Activated CD4-positive, alpha-beta memory T cell treated with anti-CD3 and anti-CD28 coated beads for 36 hours (primary cell): ENCODE measurements at regions not wholly inside any gene's neighbourhood (a gene's known extent, or its start where the extent isn't known, plus 50 kb on each side); places are given as distances from the start of the nearest gene placed in this dataset.
"Not testable (repeated sequence)": the region's sequence is repeated elsewhere in the genome, so short reads cannot be mapped to it uniquely, and the experiment has no call there.

Source experiments
- CTCF ChIA-PET: fragments of 350-600 bp; sonication (Branson Sonifier 250); formaldehyde crosslinking; loops from one replicate; lab custom pipeline; 2021; ENCODE audit warnings: antibody characterized with exemption, inconsistent platforms; lab: Charles Lee
- POLR2A ChIA-PET: fragments of 350-600 bp; sonication (Branson Sonifier 250); formaldehyde crosslinking; loops from one replicate; lab custom pipeline; 2021; ENCODE audit warnings: antibody characterized with exemption; lab: Charles Lee
- DNase-seq: peaks from one replicate; pipeline ENCODE4 v3.0.0-alpha.2; 2020
- H3K27ac Mint-ChIP-seq: one replicate; pipeline ENCODE4 v1.8.0; 2021; ENCODE audit warnings: mixed read lengths
- H3K27me3 Mint-ChIP-seq: one replicate; pipeline ENCODE4 v1.8.0; 2021; ENCODE audit warnings: mixed read lengths
- H3K36me3 Mint-ChIP-seq: one replicate; pipeline ENCODE4 v1.8.0; 2021; ENCODE audit warnings: mixed read lengths
- H3K4me1 Mint-ChIP-seq: one replicate; pipeline ENCODE4 v1.8.0; 2021; ENCODE audit warnings: low read depth, mixed read lengths
- H3K4me3 Mint-ChIP-seq: one replicate; pipeline ENCODE4 v1.8.0; 2021; ENCODE audit warnings: mild to moderate bottlenecking, mixed read lengths
- H3K9me3 Mint-ChIP-seq: one replicate; pipeline ENCODE4 v1.8.0; 2021; ENCODE audit warnings: mixed read lengths
- intact Hi-C: fragments of 100-400 bp; cut with micrococcal nuclease; formaldehyde crosslinking; loops from one replicate; pipeline ENCODE4 v1.15.1; 2023

DNA sequence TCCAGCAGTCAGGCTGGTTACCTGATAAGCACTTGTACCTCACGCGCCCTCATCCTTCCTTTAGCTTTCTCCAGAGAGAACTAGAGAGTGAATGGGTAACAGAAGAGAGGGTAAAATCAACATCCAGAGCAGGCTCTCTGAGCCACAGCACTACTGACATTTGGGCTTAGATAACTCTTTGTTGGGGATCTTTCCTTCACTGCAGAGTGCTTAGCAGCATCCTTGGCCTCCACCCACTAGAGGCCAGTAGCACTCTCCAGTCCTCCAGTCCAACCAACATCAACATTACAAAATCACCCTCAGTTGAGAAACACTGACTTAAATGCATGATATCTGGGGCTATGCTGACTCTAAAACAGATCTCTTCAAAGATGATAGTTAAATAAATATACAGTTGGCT, 220.7 kb downstream of the TACR3 start:
- Mint-ChIP-seq H3K27ac (no peak overlapping the region), H3K27me3 (peaks cover 1% of the 10 kb centered on the region), H3K4me3 (no peak overlapping the region), H3K9me3 (peaks cover 6% of the 10 kb centered on the region), H3K36me3 (no peaks in the 10 kb centered on the region), H3K4me1 (peaks cover 6% of the 10 kb centered on the region)
- POLR2A ChIA-PET = no interaction called here
- CTCF ChIA-PET = no interaction called here
- no peak for DNase-seq
- intact Hi-C loops = no loop called here

DNA sequence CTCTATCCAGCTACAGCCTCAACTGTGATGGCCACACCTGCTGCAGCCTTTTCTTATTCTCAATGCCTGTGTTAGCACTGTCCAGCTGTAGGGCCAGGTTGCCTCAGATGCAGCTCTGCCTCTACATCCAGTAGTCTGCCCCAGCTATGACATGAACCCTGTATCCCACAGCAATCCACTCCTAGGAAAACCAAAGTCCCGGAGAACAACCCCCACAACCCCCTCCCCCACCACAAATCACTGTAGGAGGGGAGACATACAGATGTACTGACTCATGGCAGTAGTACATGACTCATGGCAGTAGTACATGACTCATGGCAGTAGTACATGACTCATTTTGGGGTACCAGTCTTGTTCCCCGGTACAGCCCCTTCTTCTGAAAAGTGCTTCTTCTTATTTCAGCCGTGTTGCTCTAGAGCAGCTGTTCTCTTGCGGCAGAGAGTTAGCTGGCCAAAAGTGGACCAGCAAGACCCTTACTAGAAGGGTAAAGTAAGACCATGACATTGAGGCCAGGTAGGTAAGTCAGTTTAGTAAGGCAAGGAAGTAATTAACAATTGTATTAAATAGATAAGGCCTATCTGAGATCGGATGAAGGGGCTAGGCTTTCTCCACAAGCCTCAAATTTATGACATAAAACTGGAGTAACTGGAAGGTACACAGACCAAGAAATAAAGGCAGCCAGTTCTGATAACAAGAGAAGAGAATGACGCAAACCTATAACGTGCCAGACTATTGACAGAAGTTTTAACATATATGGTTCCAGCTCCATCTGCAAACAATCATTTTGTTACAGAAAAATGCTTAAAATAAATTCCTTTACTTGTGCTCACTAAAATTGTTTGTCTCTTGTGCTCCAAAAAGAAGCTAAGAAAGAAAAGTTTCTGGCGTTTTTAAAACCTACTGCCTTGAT, 221.4 kb downstream of the TACR3 start:
- peak; percentile 43 for DNase-seq
- peaks cover 6% of the 10 kb centered on the region for H3K4me1 Mint-ChIP-seq
- intact Hi-C loops = no loop called here
- no peaks in the 10 kb centered on the region for H3K36me3 Mint-ChIP-seq
- H3K9me3 Mint-ChIP-seq = peaks cover 6% of the 10 kb centered on the region
- no peak overlapping the region for H3K27ac Mint-ChIP-seq
- H3K4me3 Mint-ChIP-seq = no peak overlapping the region
- H3K27me3 Mint-ChIP-seq = peaks cover 1% of the 10 kb centered on the region
- CTCF ChIA-PET = no interaction called here
- POLR2A ChIA-PET = no interaction called here

- H3K4me1 Mint-ChIP-seq = peaks cover 6% of the 10 kb centered on the region
- H3K9me3 Mint-ChIP-seq = peaks cover 6% of the 10 kb centered on the region
- intact Hi-C loops = no loop called here
- DNase-seq = no peak
- H3K4me3 Mint-ChIP-seq = no peak overlapping the region
- no peak overlapping the region for H3K27ac Mint-ChIP-seq
- H3K27me3 Mint-ChIP-seq = peaks cover 1% of the 10 kb centered on the region
- ChIA-PET CTCF (no interaction called here), POLR2A (no interaction called here)
- no peaks in the 10 kb centered on the region for H3K36me3 Mint-ChIP-seq
Observed at GRCh38 chr4:103497692-103498091, 222.1 kb downstream of the TACR3 start.

- no peak for DNase-seq
- no peaks in the 10 kb centered on the region for H3K36me3 Mint-ChIP-seq
- H3K27me3 Mint-ChIP-seq = no peaks in the 10 kb centered on the region
- CTCF ChIA-PET = no interaction called here
- H3K4me3 Mint-ChIP-seq = no peak overlapping the region
- POLR2A ChIA-PET = no interaction called here
- intact Hi-C loops = no loop called here
- peaks cover 3% of the 10 kb centered on the region for H3K9me3 Mint-ChIP-seq
- peaks cover 6% of the 10 kb centered on the region for H3K4me1 Mint-ChIP-seq
- H3K27ac Mint-ChIP-seq = no peak overlapping the region
Observed at GRCh38 chr4:103496800-103497199, 223.0 kb downstream of the TACR3 start.

GRCh38 chr4:103493450-103494159, 226.2 kb downstream of the TACR3 start:
- intact Hi-C loops = no loop called here
- POLR2A ChIA-PET = no interaction called here
- Mint-ChIP-seq H3K4me1 (peaks cover 5% of the 10 kb centered on the region), H3K27me3 (no peaks in the 10 kb centered on the region), H3K36me3 (no peaks in the 10 kb centered on the region), H3K9me3 (no peaks in the 10 kb centered on the region), H3K4me3 (no peak overlapping the region), H3K27ac (no peak overlapping the region)
- CTCF ChIA-PET = no interaction called here
- no peak for DNase-seq

DNA sequence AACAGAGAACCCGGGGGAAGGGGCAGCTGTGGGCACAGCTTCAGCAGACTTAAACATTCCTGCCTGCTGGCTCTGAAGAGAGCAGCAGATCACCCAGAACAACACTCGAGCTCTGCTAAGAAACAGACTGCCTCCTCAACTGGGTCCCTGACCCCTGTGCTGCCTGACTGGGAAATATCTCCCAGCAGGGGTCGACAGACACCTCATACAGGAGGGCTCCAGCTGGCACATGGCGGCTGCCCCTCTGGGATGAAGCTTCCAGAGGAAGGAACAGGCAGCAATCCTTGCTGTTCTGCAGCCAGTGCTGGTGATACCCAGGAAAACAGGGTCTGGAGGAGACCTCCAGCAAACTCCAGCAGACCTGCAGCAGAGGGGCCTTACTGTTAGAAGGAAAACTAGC, 234.5 kb downstream of the TACR3 start:
- H3K36me3 Mint-ChIP-seq, H3K27me3 Mint-ChIP-seq, H3K27ac Mint-ChIP-seq, H3K9me3 Mint-ChIP-seq, H3K4me1 Mint-ChIP-seq, H3K4me3 Mint-ChIP-seq, POLR2A ChIA-PET, DNase-seq, CTCF ChIA-PET, intact Hi-C loops: not testable (repeated sequence)

- H3K4me1 Mint-ChIP-seq = no peaks in the 10 kb centered on the region
- no peaks in the 10 kb centered on the region for H3K36me3 Mint-ChIP-seq
- H3K4me3 Mint-ChIP-seq = no peak overlapping the region
- POLR2A ChIA-PET = no interaction called here
- intact Hi-C loops = no loop called here
- CTCF ChIA-PET = no interaction called here
- no peak for DNase-seq
- no peaks in the 10 kb centered on the region for H3K9me3 Mint-ChIP-seq
- H3K27ac Mint-ChIP-seq = no peak overlapping the region
- H3K27me3 Mint-ChIP-seq = no peaks in the 10 kb centered on the region
Observed at GRCh38 chr4:103484521-103484920, 235.3 kb downstream of the TACR3 start.

GRCh38 chr4:103482893-103483292, 236.9 kb downstream of the TACR3 start:
- H3K27me3 Mint-ChIP-seq = no peaks in the 10 kb centered on the region
- no peaks in the 10 kb centered on the region for H3K4me1 Mint-ChIP-seq
- intact Hi-C loops = no loop called here
- H3K9me3 Mint-ChIP-seq = no peaks in the 10 kb centered on the region
- H3K36me3 Mint-ChIP-seq = no peaks in the 10 kb centered on the region
- DNase-seq = no peak
- ChIA-PET POLR2A (no interaction called here), CTCF (no interaction called here)
- H3K4me3 Mint-ChIP-seq = no peak overlapping the region
- H3K27ac Mint-ChIP-seq = no peak overlapping the region

- Mint-ChIP-seq H3K27me3 (no peaks in the 10 kb centered on the region), H3K4me1 (no peaks in the 10 kb centered on the region), H3K27ac (no peak overlapping the region), H3K9me3 (no peaks in the 10 kb centered on the region), H3K36me3 (no peaks in the 10 kb centered on the region), H3K4me3 (no peak overlapping the region)
- intact Hi-C loops = no loop called here
- no peak for DNase-seq
- POLR2A ChIA-PET = no interaction called here
- CTCF ChIA-PET = no interaction called here
Observed at GRCh38 chr4:103482471-103482870, 237.3 kb downstream of the TACR3 start.

GRCh38 chr4:103478734-103479133, 241.1 kb downstream of the TACR3 start:
- Mint-ChIP-seq H3K27me3 (no peaks in the 10 kb centered on the region), H3K4me3 (no peak overlapping the region), H3K9me3 (no peaks in the 10 kb centered on the region), H3K36me3 (no peaks in the 10 kb centered on the region), H3K4me1 (no peaks in the 10 kb centered on the region), H3K27ac (no peak overlapping the region)
- intact Hi-C loops = no loop called here
- POLR2A ChIA-PET = no interaction called here
- DNase-seq = no peak
- CTCF ChIA-PET = no interaction called here

DNA sequence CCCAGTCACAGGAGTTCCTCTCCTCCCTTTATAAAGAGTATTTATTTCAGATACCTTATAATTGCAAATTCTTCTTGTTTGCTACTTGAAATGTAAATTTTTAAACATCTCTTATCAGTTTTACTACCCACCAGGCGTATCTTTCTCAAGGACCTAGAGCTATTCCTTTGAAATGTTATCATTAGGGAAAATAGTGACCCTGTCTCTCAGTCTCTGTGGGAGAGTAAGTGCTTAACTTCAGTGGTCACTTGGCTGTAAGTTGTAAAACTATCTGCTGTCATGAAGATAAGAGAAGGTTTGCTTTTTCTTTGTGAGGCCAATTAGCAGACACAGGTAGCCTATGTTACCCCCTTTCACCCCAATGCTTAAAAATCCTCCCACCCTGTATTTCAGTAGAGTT, 241.6 kb downstream of the TACR3 start:
- Mint-ChIP-seq H3K27me3 (no peaks in the 10 kb centered on the region), H3K9me3 (no peaks in the 10 kb centered on the region), H3K36me3 (no peaks in the 10 kb centered on the region), H3K4me3 (no peak overlapping the region), H3K4me1 (no peaks in the 10 kb centered on the region), H3K27ac (no peak overlapping the region)
- intact Hi-C loops = no loop called here
- no peak for DNase-seq
- CTCF ChIA-PET = interaction anchor here (0.6 kb wide), 1 partner anchor 341 kb away, joined by 3 read pairs; no protein-coding TSS in a partner anchor
- POLR2A ChIA-PET = no interaction called here

- ChIA-PET CTCF (no interaction called here), POLR2A (no interaction called here)
- no peak overlapping the region for H3K4me3 Mint-ChIP-seq
- intact Hi-C loops = no loop called here
- no peaks in the 10 kb centered on the region for H3K4me1 Mint-ChIP-seq
- H3K9me3 Mint-ChIP-seq = peaks cover 4% of the 10 kb centered on the region
- H3K27ac Mint-ChIP-seq = no peak overlapping the region
- DNase-seq = no peak
- no peaks in the 10 kb centered on the region for H3K36me3 Mint-ChIP-seq
- no peaks in the 10 kb centered on the region for H3K27me3 Mint-ChIP-seq
Observed at GRCh38 chr4:103457566-103457965, 259.4 kb upstream of the CENPE start.

DNA sequence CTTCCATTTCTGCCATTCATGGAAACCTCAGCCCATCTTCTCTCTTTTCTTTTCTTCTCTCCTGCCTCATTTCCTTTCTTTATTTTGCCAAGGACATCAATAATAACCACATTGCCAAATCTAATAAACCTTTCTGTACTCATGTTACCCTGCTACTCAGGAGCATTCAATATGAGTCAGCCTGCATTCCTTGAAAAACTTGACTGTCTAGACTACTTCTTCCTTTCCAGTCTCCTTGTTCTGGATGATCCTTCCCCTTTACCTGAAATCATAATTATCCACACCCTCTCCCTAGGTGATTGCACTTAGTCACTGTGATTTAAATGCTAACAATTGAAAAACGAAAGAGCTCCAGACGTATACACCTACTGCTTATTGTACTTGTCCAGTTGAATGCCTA, 253.2 kb upstream of the CENPE start:
- intact Hi-C loops = no loop called here
- CTCF ChIA-PET = no interaction called here
- Mint-ChIP-seq H3K4me3 (no peak overlapping the region), H3K9me3 (no peaks in the 10 kb centered on the region), H3K27me3 (no peaks in the 10 kb centered on the region), H3K27ac (no peak overlapping the region), H3K36me3 (no peaks in the 10 kb centered on the region), H3K4me1 (no peaks in the 10 kb centered on the region)
- no peak for DNase-seq
- POLR2A ChIA-PET = no interaction called here
